ENCODE measurements at regions not wholly inside any gene's neighbourhood (a gene's known extent, or its start where the extent isn't known, plus 50 kb on each side); places are given as distances from the start of the nearest gene placed in this dataset.

DNA sequence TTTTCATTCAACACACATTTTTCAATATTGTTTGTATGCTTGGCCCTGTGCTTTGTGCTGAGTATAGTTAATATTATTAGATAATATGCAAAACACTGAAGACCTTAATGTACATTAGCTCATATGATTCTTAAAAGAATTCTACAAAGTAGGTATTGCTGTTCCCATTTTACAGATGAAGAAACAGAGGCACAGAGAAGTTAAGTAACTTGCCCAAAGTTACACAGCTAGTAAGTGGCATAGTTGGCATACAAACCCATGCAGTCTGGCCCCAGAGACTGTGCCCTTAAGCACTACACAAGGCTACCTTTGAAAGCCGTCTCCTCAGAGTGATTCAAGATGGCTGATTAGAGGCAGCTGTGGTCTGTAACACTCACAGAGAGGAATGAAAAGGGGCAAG, 293.4 kb upstream of the F9 start:
- DNase-seq (ENCODE audit: low spot score) (no peak), ATAC-seq (ENCODE audit: low read depth) (no peak)
- Histone ChIP-seq H3K4me1 (ENCODE audit: insufficient read depth, poor library complexity, severe bottlenecking) (no peaks in the 10 kb centered on the region), H3K36me3 (ENCODE audit: low read depth) (no peaks in the 10 kb centered on the region), H3K27me3 (ENCODE audit: insufficient read depth, poor library complexity, severe bottlenecking) (no peaks in the 10 kb centered on the region), H3K4me3 (ENCODE audit: severe bottlenecking) (no peak overlapping the region), H3K27ac (ENCODE audit: poor library complexity, severe bottlenecking) (no peak overlapping the region), H3K9me3 (ENCODE audit: severe bottlenecking) (no peaks in the 10 kb centered on the region)
- TF ChIP-seq, protein P1, sequence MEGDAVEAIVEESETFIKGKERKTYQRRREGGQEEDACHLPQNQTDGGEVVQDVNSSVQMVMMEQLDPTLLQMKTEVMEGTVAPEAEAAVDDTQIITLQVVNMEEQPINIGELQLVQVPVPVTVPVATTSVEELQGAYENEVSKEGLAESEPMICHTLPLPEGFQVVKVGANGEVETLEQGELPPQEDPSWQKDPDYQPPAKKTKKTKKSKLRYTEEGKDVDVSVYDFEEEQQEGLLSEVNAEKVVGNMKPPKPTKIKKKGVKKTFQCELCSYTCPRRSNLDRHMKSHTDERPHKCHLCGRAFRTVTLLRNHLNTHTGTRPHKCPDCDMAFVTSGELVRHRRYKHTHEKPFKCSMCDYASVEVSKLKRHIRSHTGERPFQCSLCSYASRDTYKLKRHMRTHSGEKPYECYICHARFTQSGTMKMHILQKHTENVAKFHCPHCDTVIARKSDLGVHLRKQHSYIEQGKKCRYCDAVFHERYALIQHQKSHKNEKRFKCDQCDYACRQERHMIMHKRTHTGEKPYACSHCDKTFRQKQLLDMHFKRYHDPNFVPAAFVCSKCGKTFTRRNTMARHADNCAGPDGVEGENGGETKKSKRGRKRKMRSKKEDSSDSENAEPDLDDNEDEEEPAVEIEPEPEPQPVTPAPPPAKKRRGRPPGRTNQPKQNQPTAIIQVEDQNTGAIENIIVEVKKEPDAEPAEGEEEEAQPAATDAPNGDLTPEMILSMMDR (IDR thresholded peaks at IDR 0.05; ENCODE audit: poor library complexity, severe bottlenecking), result no peak

DNA sequence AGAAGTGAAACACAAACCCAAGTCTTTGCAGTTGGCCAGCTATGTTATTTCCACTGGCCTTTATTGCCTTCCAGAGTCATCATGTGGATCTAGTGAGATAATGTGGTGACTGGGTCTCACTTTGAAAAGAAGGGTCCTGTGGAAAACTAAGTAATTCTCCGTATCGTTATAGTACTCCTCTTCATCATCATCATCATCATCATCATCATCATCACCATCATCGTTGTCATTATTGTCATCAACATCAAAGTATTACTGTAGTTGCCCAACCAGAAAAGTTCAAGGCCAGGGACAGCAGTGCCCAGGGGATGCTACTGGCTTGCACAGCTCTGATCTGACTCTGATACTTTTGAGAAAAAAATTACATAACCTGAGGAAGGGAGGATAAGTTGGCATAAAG, 295.6 kb upstream of the F9 start:
- Histone ChIP-seq H3K27ac (ENCODE audit: poor library complexity, severe bottlenecking) (no peak overlapping the region), H3K4me3 (ENCODE audit: severe bottlenecking) (no peak overlapping the region), H3K9me3 (ENCODE audit: severe bottlenecking) (no peaks in the 10 kb centered on the region), H3K27me3 (ENCODE audit: insufficient read depth, poor library complexity, severe bottlenecking) (no peaks in the 10 kb centered on the region), H3K4me1 (ENCODE audit: insufficient read depth, poor library complexity, severe bottlenecking) (no peaks in the 10 kb centered on the region), H3K36me3 (ENCODE audit: low read depth) (no peaks in the 10 kb centered on the region)
- DNase-seq (ENCODE audit: low spot score) (no peak), ATAC-seq (ENCODE audit: low read depth) (no peak)
- TF ChIP-seq, protein P1 (IDR thresholded peaks at IDR 0.05; ENCODE audit: poor library complexity, severe bottlenecking), result no peak

DNA sequence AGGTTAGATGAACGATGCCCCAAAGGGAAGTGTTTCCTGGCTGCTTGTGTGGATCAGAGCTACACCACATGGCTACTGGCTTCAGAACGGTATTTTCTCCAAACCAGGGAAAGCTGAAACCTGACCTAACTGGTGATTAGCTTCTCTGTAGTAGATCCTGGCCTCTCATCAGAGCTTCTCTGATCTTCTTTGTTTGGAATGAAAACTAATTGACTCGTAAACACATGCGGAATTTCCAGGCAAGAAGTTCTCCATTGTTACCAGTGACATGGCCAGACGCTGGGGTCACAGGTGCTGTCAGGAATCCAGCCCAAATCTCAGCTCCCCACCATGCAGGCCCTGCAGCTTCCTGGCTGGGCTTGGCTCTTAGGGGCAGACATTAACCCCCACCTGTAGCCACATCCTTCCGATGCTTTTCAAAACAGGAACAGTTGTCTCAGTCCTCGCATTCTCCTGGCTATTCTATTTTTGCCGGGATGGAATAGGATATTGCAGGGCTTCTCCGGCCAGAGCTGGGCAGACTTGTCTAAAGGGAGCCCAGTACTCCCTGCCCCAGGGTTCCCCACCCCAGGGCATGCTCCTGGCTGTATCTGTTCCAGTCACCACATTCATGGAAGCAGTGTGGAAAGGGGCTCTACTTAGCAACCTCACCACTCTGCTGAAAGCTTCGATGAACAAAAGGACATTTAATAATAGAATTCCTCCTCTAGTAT, 305.4 kb upstream of the F9 start:
- Histone ChIP-seq H3K4me1 (ENCODE audit: insufficient read depth, poor library complexity, severe bottlenecking) (no peaks in the 10 kb centered on the region), H3K27me3 (ENCODE audit: insufficient read depth, poor library complexity, severe bottlenecking) (no peaks in the 10 kb centered on the region), H3K9me3 (ENCODE audit: severe bottlenecking) (no peaks in the 10 kb centered on the region), H3K36me3 (ENCODE audit: low read depth) (no peaks in the 10 kb centered on the region), H3K4me3 (ENCODE audit: severe bottlenecking) (no peak overlapping the region), H3K27ac (ENCODE audit: poor library complexity, severe bottlenecking) (no peak overlapping the region)
- no peak for ATAC-seq (ENCODE audit: low read depth)
- TF ChIP-seq, protein P1 (IDR thresholded peaks at IDR 0.05; ENCODE audit: poor library complexity, severe bottlenecking), result no peak
- DNase-seq (ENCODE audit: low spot score), result no peak

DNA sequence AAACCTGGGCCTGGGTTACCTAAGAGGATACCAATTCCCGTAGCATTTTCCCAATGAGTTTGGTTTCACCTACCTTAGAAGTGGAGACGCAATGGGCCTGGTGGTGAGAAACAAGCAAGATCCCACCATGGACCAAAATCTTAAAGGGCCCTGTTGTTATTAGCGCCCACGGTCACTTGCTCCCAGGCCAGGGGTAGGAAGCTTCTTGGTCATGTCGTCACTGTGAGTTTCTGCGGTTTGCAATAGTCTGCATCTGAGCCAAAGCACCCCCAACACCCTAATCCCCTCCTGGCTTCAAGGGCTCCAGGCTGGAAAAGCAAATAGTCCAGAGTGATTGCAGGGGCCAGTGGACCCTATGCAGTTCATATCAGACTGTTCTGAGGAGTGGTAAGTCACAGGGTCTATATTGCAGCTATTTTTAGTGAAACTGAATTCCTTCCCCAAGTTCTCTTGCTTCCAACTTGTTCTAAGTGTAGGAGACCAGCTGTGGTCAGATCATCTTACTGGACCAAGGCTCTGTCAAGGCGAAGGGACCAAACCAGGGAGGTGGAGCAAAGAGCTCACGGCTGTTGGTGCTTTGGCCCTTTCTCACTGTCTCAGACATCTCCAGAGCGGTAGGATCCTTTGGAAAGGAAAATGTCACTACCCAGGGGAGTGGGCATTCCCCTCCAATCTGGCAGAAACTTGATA, 307.9 kb upstream of the F9 start:
- Histone ChIP-seq H3K4me1 (ENCODE audit: insufficient read depth, poor library complexity, severe bottlenecking) (no peaks in the 10 kb centered on the region), H3K4me3 (ENCODE audit: severe bottlenecking) (no peak overlapping the region), H3K27ac (ENCODE audit: poor library complexity, severe bottlenecking) (no peak overlapping the region), H3K36me3 (ENCODE audit: low read depth) (no peaks in the 10 kb centered on the region), H3K27me3 (ENCODE audit: insufficient read depth, poor library complexity, severe bottlenecking) (no peaks in the 10 kb centered on the region), H3K9me3 (ENCODE audit: severe bottlenecking) (no peaks in the 10 kb centered on the region)
- no peak for ATAC-seq (ENCODE audit: low read depth)
- TF ChIP-seq, protein P1 (IDR thresholded peaks at IDR 0.05; ENCODE audit: poor library complexity, severe bottlenecking), result no peak
- DNase-seq (ENCODE audit: low spot score), result no peak

DNA sequence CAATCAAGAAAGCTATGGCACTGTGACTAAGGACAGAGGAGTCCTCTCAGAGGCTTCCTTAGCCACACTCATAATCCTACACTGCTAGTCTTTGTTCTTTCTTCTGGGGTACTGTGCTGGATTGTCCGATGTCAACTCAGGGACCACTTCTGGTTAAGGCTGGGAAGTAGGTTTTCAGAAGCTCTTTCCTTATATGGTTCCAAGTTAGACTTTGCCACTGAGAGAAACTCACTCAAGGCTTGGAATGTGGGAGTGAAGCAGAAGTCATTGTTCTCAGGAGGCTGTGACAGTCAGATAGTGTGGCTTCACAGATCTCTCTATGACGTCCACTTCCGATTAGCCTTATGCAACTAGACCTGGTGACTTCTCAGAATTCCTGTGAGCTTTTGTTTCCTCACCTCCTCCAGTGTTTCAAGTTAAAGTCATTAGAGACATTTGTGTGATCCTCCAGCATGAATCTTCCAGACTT, 317.3 kb upstream of the F9 start:
- ATAC-seq (ENCODE audit: low read depth) (no peak), DNase-seq (ENCODE audit: low spot score) (no peak)
- TF ChIP-seq, protein P1 (IDR thresholded peaks at IDR 0.05; ENCODE audit: poor library complexity, severe bottlenecking), result no peak
- Histone ChIP-seq H3K9me3 (ENCODE audit: severe bottlenecking) (no peaks in the 10 kb centered on the region), H3K4me1 (ENCODE audit: insufficient read depth, poor library complexity, severe bottlenecking) (no peaks in the 10 kb centered on the region), H3K27me3 (ENCODE audit: insufficient read depth, poor library complexity, severe bottlenecking) (no peaks in the 10 kb centered on the region), H3K27ac (ENCODE audit: poor library complexity, severe bottlenecking) (no peak overlapping the region), H3K4me3 (ENCODE audit: severe bottlenecking) (no peak overlapping the region), H3K36me3 (ENCODE audit: low read depth) (no peaks in the 10 kb centered on the region)

All from RWPE2 (cell line).